Smooth muscle cell (in vitro differentiated cells): ENCODE measurements at regions not wholly inside any gene's neighbourhood (a gene's known extent, or its start where the extent isn't known, plus 50 kb on each side); places are given as distances from the start of the nearest gene placed in this dataset.

Experiments used
- DNase-seq: peaks from one replicate; lab custom pipeline; 2025; ENCODE audit not compliant: unreplicated experiment; lab: John Stamatoyannopoulos, UW
- H2AFZ ChIP-seq: fragments of 200-600 bp; sonication (generic); 2 replicates; pipeline ENCODE4 v1.6.0; 2016; ENCODE audit warnings: antibody characterized with exemption, low read depth, mild to moderate bottlenecking
- H3F3A ChIP-seq: fragments of 200-600 bp; sonication (generic); 2 replicates; pipeline ENCODE4 v1.6.0; 2017; ENCODE audit warnings: antibody characterized with exemption, low read depth
- H3K27ac ChIP-seq: fragments of 200-600 bp; sonication (generic); 2 replicates; pipeline ENCODE4 v1.5.1; 2016; ENCODE audit warnings: low read depth, mild to moderate bottlenecking
- H3K27me3 ChIP-seq: fragments of 200-600 bp; sonication (generic); 2 replicates; pipeline ENCODE4 v1.6.1; 2016; ENCODE audit warnings: low read depth, mild to moderate bottlenecking
- H3K36me3 ChIP-seq: fragments of 200-600 bp; sonication (generic); 2 replicates; pipeline ENCODE4 v1.5.1; 2016; ENCODE audit warnings: low read depth
- H3K4me1 ChIP-seq: fragments of 200-600 bp; sonication (generic); 2 replicates; pipeline ENCODE4 v1.5.1; 2016; ENCODE audit warnings: low read depth
- H3K4me2 ChIP-seq: fragments of 200-600 bp; sonication (generic); 2 replicates; pipeline ENCODE4 v1.6.0; 2016; ENCODE audit warnings: mild to moderate bottlenecking
- H3K4me3 ChIP-seq: fragments of 200-600 bp; sonication (generic); 2 replicates; pipeline ENCODE4 v1.5.1; 2016; ENCODE audit warnings: mild to moderate bottlenecking
- H3K79me2 ChIP-seq: fragments of 200-600 bp; sonication (generic); 2 replicates; pipeline ENCODE4 v1.6.0; 2016; ENCODE audit warnings: low read depth, mild to moderate bottlenecking
- H3K9ac ChIP-seq: fragments of 200-600 bp; sonication (generic); 2 replicates; pipeline ENCODE4 v1.6.0; 2016; ENCODE audit warnings: low read depth
- H3K9me3 ChIP-seq: fragments of 200-600 bp; sonication (generic); replicated peaks from 2 replicates; pipeline ENCODE4 v1.5.1; 2016; ENCODE audit warnings: low read depth
- H4K20me1 ChIP-seq: fragments of 200-600 bp; sonication (generic); 2 replicates; pipeline ENCODE4 v1.6.0; 2016; ENCODE audit warnings: low read depth
- WGBS: methylation state at CpG from one replicate; pipeline ENCODE4 v1.1.7; 2016; ENCODE audit warnings: low lambda C conversion rate; 5-methylcytosine and 5-hydroxymethylcytosine counted together
- TF ChIP-seq, protein P1 (sequence below): fragments of 200-600 bp; sonication (generic); IDR thresholded peaks from 2 replicates; pipeline ENCODE4 v1.5.1; 2017; ENCODE audit warnings: borderline replicate concordance, mild to moderate bottlenecking, antibody characterized with exemption; ENCODE audit not compliant: insufficient read depth, poor library complexity, severe bottlenecking

DNA sequence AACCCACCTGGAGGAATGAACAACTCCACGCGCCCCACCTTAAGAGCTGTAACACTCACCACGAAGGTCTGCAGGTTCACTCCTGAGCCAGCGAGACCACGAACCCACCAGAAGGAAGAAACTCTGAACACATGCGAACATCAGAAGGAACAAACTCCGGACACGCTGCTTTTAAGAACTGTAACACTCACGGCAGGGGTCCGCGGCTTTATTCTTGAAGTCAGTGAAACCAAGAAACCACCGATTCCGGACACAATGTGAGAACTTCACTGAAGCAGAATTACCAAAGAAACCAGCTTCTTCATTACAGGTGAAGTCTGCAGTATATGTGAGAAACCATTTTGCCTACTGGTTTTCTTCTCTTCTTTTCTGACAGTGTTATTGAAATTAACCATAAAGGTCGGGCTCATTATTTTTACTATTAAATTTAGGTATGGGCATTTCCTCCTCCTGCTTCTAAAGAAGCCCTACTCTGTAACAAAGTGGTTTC, 303.0 kb downstream of the KCNA4 start:
- 98% methylated on average over 14 of the region's 14 CpGs for WGBS
- Histone ChIP-seq H3K4me2 (no peak overlapping the region), H3K27ac (no peak overlapping the region), H2AFZ (no peak overlapping the region), H4K20me1 (no peaks in the 10 kb centered on the region), H3K36me3 (no peaks in the 10 kb centered on the region), H3K9ac (no peak overlapping the region), H3K4me3 (no peak overlapping the region), H3F3A (no peaks in the 10 kb centered on the region), H3K79me2 (no peaks in the 10 kb centered on the region), H3K27me3 (no peaks in the 10 kb centered on the region), H3K4me1 (no peaks in the 10 kb centered on the region), H3K9me3 (no peaks in the 10 kb centered on the region)
- TF ChIP-seq, protein P1, sequence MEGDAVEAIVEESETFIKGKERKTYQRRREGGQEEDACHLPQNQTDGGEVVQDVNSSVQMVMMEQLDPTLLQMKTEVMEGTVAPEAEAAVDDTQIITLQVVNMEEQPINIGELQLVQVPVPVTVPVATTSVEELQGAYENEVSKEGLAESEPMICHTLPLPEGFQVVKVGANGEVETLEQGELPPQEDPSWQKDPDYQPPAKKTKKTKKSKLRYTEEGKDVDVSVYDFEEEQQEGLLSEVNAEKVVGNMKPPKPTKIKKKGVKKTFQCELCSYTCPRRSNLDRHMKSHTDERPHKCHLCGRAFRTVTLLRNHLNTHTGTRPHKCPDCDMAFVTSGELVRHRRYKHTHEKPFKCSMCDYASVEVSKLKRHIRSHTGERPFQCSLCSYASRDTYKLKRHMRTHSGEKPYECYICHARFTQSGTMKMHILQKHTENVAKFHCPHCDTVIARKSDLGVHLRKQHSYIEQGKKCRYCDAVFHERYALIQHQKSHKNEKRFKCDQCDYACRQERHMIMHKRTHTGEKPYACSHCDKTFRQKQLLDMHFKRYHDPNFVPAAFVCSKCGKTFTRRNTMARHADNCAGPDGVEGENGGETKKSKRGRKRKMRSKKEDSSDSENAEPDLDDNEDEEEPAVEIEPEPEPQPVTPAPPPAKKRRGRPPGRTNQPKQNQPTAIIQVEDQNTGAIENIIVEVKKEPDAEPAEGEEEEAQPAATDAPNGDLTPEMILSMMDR = no peak
- no peak for DNase-seq

DNA sequence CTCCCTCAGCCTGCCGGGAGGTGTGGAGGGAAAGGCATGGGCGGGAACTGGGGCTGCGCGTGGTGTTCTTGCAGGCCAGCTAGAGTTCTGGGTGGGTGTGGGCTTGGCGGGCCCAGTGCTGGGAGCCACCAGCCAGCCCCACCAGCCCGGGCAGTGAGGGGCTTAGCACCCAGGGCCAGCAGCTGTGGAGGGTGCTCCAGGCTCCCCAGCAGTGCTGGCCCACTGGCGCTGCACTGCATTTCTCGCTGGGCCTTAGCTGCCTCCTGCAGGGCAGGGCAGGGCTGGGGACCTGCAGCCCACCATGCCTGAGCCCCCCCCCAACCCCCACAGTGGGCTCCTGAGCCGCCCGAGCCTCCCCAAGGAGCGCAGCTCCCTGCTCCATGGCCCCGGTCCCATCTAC, 304.2 kb downstream of the KCNA4 start:
- DNase-seq = no peak
- Histone ChIP-seq H2AFZ (no peak overlapping the region), H3K27ac (no peak overlapping the region), H3K4me2 (no peak overlapping the region), H3K4me1 (no peaks in the 10 kb centered on the region), H3K36me3 (no peaks in the 10 kb centered on the region), H3K4me3 (no peak overlapping the region), H3K79me2 (no peaks in the 10 kb centered on the region), H3K27me3 (no peaks in the 10 kb centered on the region), H4K20me1 (no peaks in the 10 kb centered on the region), H3F3A (no peaks in the 10 kb centered on the region), H3K9ac (no peak overlapping the region), H3K9me3 (no peaks in the 10 kb centered on the region)
- WGBS = 97% methylated on average over 9 of the region's 12 CpGs
- TF ChIP-seq, protein P1 = no peak

DNA sequence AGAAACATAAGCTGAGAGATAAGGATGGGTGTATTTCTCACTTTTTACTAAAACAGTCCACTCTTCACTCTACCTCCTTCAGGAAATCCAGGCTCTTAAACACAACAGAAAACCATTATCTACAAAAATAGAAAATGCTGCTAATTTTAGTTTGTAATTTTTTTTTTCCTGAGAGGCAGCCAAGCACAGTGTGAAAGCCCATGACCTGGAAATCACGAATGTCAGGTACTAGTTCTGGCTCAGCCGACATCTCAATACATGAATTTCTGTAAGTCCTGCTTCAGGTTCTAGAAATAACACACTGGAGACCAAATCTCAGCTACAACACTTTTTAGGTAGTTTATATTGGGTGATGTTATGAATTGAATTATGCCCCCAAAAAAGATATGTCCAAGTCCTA, 308.9 kb downstream of the KCNA4 start:
- no peaks in the 10 kb centered on the region for H3K36me3 ChIP-seq
- WGBS = 85% methylated on average over 2 of the region's 2 CpGs

DNA sequence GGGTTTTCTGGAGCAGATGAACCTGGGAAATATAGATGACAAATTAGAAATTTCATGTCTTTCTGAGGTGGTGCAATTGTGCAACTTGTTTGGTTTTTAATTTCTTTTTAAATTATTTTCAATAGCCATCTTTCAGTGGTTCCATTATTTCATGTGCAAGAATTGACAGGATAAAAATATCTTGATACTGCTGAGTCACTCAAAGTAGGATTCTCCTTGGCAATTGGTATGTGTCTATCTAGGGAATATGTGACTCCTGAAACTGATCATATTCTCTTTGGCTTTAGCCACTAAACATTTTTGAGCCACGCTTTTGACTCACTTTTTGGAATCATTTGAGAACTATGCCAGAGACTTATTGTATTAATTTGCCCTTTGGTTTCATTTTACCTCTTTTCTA, 331.5 kb downstream of the KCNA4 start:
- Histone ChIP-seq H3F3A (no peaks in the 10 kb centered on the region), H3K9me3 (no peaks in the 10 kb centered on the region), H3K27ac (no peak overlapping the region), H3K79me2 (no peaks in the 10 kb centered on the region), H3K4me2 (no peak overlapping the region), H3K4me3 (no peak overlapping the region), H4K20me1 (no peaks in the 10 kb centered on the region), H2AFZ (no peak overlapping the region), H3K9ac (no peak overlapping the region), H3K27me3 (no peaks in the 10 kb centered on the region), H3K36me3 (no peaks in the 10 kb centered on the region), H3K4me1 (no peaks in the 10 kb centered on the region)
- 88% methylated on average over 1 of the region's 1 CpG for WGBS
- DNase-seq = no peak
- TF ChIP-seq, protein P1 = no peak

More for the DNA sequence above, 308.9 kb downstream of the KCNA4 start:
- no peaks in the 10 kb centered on the region for H4K20me1 ChIP-seq
- TF ChIP-seq, protein P1 = no peak
- no peaks in the 10 kb centered on the region for H3K27me3 ChIP-seq
- H3K9ac ChIP-seq = no peak overlapping the region
- DNase-seq = no peak
- no peak overlapping the region for H3K4me2 ChIP-seq
- H2AFZ ChIP-seq = no peak overlapping the region
- no peak overlapping the region for H3K27ac ChIP-seq
- no peaks in the 10 kb centered on the region for H3K4me1 ChIP-seq
- H3K79me2 ChIP-seq = no peaks in the 10 kb centered on the region
- no peaks in the 10 kb centered on the region for H3F3A ChIP-seq
- no peaks in the 10 kb centered on the region for H3K9me3 ChIP-seq
- no peak overlapping the region for H3K4me3 ChIP-seq
